ENCODE measurements at regions not wholly inside any gene's neighbourhood (a gene's known extent, or its start where the extent isn't known, plus 50 kb on each side); places are given as distances from the start of the nearest gene placed in this dataset.

GRCh38 chr3:193879099-193879863, 256.7 kb upstream of the HES1 start:
- DNase-seq: no peak

- no peak for DNase-seq
Measured at GRCh38 chr3:193879864-193880242, 256.1 kb upstream of the HES1 start.

- no peak for DNase-seq
Measured at GRCh38 chr3:193882091-193882490, 253.9 kb upstream of the HES1 start.

- no peak for DNase-seq
Measured at GRCh38 chr3:193883551-193883950, 252.4 kb upstream of the HES1 start.

- DNase-seq: no peak
Measured at GRCh38 chr3:193884027-193884426, 251.9 kb upstream of the HES1 start.

GRCh38 chr3:193884652-193885051, 251.3 kb upstream of the HES1 start:
- no peak for DNase-seq

GRCh38 chr3:193885832-193886231, 250.1 kb upstream of the HES1 start:
- DNase-seq: no peak

GRCh38 chr3:193890016-193890897, 245.7 kb upstream of the HES1 start:
- DNase-seq: no peak

- no peak for DNase-seq
Measured at GRCh38 chr3:193894121-193894863, 241.7 kb upstream of the HES1 start.

- DNase-seq: no peak
Measured at GRCh38 chr3:193895409-193895808, 240.5 kb upstream of the HES1 start.

GRCh38 chr3:193896419-193896818, 239.5 kb upstream of the HES1 start:
- no peak for DNase-seq

GRCh38 chr3:193897288-193897687, 238.7 kb upstream of the HES1 start:
- DNase-seq: no peak

- DNase-seq: no peak
Measured at GRCh38 chr3:193897731-193898180, 238.2 kb upstream of the HES1 start.

GRCh38 chr3:193899001-193899400, 236.9 kb upstream of the HES1 start:
- DNase-seq: no peak

- no peak for DNase-seq
Measured at GRCh38 chr3:193901007-193901406, 234.9 kb upstream of the HES1 start.

GRCh38 chr3:193902607-193903511, 233.1 kb upstream of the HES1 start:
- no peak for DNase-seq

- no peak for DNase-seq
Measured at GRCh38 chr3:193903512-193903817, 232.5 kb upstream of the HES1 start.

- DNase-seq: no peak
Measured at GRCh38 chr3:193903966-193904365, 232.0 kb upstream of the HES1 start.

GRCh38 chr3:193905541-193906396, 230.2 kb upstream of the HES1 start:
- no peak for DNase-seq

- no peak for DNase-seq
Measured at GRCh38 chr3:193906849-193907410, 229.0 kb upstream of the HES1 start.

GRCh38 chr3:193908181-193908744, 227.7 kb upstream of the HES1 start:
- DNase-seq: no peak
